GM19455 (cell line): ENCODE measurements at regions not wholly inside any gene's neighbourhood (a gene's known extent, or its start where the extent isn't known, plus 50 kb on each side); places are given as distances from the start of the nearest gene placed in this dataset.

Experiments used
- ATAC-seq: cut with Tn5 transposase; IDR thresholded peaks from one replicate; pipeline ENCODE4 v1.9.1; 2021; ENCODE audit not compliant: unreplicated experiment

GRCh38 chr21:28758042-28758882 lies 234.4 kb downstream of the LTN1 start:
- ATAC-seq = no peak

DNA sequence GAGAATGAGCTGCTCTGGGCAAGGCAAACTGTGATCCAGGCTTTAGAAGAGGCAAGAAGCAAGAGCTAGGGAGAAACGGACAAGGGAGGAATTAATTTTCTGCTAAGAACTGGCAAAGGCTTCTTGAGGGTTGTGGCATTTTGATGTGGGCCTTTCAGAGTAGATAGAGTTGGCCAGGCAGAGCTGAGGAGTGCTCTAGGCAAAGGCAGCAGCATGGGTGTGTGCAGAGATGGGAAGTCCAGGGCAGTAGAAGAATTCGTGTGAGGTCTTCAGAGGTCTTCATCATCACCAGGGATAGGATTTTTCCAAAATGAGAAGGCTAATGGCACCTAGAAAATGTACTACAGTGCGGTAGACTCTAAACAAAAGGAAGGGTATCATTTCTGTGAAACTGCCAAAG lies 237.8 kb downstream of the LTN1 start:
- no peak for ATAC-seq

DNA sequence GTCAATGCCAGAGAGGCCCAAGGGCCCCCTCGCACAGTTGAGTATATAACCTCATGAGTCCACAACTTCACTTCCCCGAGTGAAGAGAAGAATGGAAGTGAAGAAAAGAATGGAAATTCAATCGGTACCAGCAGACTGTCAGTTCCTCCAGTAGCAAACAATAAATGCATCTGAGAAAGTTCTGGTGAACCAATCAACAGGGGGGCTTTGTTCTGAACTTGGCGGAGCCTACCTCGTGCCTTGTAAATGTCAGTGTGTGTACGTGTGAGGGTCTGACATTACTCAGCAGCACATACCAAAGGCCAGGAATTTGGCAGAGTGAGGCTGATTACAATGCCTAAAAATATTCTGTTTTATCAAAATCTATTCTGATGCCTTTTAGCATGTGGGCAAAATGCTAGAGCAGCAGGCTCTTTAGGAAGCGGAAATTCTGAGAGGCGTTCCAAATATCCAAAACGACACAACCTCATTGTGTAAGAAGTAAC lies 238.5 kb downstream of the LTN1 start:
- ATAC-seq = no peak

GRCh38 chr21:28752131-28752530 lies 240.5 kb downstream of the LTN1 start:
- ATAC-seq = no peak

DNA sequence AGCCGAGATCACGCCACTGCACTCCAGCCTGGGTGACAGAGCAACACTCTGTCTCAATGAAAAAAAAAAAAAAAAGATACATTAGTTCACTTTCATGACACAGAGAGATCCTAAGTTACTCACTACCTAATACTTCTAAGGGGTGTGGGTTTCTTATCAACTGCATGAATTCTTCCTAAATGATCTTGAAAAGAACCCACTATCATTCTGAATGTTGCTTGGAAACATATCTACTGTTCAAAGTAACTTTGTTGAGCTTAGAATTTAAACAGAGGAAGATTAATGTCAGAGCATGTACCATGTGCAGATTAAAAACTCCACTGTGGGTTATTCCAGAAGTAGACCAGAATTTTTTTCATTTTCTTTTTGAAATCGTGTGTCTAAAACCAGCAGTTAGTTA lies 241.5 kb downstream of the LTN1 start:
- ATAC-seq = no peak

DNA sequence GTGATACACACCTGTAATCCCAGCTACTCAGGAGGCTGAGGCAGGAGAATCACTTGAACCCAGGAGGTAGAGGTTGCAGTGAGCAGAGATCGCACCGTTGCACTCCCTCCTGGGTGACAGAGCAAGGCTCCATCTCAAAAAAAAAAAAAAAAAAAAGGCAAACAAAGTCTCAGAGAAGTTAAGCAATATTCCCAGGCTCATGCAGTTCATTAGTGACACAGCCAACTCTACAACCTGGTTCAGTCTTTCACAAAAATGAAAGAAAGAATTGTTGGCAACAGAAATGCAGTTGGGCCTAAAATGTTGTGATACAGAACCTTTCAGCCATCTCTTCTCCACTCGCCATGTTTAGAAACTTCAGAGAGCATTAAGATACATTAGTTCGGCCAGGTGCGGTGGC lies 242.1 kb downstream of the LTN1 start:
- ATAC-seq = no peak

GRCh38 chr21:28749536-28749935 lies 243.1 kb downstream of the LTN1 start:
- no peak for ATAC-seq

GRCh38 chr21:28747464-28747863 lies 245.2 kb downstream of the LTN1 start:
- no peak for ATAC-seq

DNA sequence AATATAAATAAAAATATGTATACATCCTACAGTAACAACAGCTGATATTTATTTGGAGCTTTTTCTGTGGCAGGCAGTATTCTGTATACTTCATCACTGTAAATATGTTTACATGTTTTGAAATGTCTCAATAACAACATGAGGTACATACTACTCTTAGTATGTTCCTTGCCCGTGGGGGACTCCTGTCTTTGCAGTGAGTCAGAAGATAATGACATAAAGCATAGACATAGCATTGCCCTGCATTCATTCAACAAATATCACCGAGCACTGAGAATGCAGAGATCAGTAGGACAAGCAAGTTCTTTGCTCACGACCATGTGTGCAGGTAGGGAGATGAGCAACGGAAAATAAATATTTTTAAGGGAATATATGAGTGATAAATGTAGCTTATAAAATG lies 246.5 kb downstream of the LTN1 start:
- ATAC-seq = no peak

DNA sequence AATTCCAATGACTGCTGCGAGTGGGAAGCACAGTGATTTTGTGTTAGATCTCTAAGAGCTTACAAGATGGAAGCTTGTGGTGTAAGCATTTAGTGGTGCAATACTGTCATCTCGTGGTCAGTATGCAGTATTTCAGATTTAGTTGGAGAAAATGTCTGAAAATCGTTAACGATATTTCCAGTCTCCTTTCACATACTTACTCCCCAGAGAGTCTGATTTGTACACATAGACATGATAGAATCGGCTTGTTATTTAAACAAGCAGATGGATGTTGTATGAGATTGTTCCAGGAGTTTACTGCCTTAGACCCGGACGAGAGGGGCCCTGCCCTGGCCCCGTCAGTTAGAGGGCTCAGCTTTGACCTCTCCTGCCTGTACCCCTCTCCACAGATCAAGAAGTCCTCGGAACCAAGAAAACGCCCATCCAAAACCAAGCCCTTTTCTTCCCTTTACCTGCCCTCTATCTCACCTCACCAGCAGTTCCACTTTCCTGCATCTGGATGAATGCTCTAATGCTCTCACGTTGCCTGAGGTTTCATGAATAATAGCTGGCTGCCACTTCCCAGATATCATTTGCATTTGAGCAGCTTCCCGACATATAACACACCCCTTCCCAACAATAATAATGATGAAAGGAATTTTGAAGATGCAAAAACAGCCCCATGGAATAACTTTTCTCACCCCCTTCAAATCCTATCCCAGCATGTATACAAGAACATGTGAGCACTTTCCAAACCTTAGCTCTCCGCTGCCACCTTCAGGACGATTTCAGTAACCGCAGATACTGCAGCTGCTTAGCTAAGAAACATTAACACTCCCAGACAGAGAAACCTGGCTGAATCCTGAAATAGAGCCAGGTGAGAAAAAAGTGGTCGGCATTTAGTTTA lies 247.3 kb downstream of the LTN1 start:
- peak; percentile 90 for ATAC-seq

GRCh38 chr21:28743723-28744122 lies 249.0 kb downstream of the LTN1 start:
- ATAC-seq = no peak

DNA sequence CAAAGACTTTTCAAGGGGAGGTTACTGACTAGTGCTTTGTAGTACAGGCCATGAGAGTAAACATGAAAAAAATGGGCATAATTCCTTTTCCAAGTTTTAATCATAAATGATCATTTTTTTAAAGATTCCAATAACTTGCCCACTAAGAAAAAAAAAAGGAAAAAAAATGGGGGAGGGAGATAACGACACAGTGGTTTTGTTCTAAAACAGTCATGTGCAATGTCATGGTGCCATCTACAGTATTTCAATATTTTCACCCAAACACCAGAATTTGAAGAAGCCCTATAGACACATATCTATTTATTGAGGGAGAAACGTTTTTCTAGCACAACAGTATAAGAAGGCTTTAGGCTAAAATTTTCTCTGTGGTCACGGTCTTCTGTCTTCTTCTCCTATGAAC lies 250.2 kb downstream of the LTN1 start:
- no peak for ATAC-seq

DNA sequence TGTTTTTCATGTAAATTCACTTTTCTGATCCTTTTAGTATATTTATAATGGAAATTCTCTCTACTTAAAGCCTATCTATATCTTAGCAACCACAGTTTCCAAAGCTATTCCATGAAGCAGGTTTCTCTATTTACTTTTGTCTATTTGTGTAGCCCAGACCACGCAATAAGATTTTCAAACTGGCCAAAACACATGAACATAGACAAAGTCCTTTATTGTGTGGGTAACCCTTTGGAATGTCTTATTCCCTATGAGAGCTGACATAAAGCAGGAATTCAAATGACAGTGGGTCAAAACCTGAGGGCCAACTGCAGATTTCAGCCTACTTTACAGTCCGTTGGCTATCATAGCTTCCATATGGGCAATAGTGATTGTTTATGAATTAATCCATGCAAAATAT lies 252.6 kb downstream of the LTN1 start:
- ATAC-seq = no peak

DNA sequence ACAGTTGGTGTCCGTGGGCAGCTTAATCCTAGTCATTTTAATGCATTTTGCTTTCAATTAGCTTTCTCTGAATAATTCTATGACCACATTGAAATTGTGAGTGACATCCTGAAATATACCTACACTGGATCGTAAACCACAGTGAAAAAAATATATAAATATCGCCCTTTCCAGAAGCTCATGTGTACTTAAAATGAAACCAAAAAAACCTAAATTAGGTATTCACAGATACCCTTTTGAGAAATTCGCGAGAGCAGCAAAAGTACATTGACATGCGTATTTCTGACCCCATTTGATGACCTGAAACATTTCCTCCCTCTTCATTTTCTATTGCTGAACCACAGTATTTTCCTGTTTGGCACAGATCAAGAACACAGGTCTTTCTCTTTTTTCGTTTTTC lies 253.8 kb downstream of the LTN1 start:
- no peak for ATAC-seq

DNA sequence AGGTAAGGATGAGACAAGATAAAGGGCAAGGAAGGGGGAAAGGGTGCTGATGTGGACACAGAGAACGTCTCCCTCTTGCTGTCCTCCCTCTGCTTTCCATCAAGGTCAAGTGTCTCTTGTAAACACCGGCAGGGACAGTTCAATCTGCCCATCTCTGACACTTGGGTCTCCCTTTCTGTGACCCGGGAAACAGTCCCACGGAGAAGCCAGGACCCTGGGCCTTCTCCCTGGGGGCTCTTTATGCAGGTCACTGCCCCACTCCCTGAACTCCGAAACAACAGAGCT lies 254.3 kb downstream of the LTN1 start:
- no peak for ATAC-seq

DNA sequence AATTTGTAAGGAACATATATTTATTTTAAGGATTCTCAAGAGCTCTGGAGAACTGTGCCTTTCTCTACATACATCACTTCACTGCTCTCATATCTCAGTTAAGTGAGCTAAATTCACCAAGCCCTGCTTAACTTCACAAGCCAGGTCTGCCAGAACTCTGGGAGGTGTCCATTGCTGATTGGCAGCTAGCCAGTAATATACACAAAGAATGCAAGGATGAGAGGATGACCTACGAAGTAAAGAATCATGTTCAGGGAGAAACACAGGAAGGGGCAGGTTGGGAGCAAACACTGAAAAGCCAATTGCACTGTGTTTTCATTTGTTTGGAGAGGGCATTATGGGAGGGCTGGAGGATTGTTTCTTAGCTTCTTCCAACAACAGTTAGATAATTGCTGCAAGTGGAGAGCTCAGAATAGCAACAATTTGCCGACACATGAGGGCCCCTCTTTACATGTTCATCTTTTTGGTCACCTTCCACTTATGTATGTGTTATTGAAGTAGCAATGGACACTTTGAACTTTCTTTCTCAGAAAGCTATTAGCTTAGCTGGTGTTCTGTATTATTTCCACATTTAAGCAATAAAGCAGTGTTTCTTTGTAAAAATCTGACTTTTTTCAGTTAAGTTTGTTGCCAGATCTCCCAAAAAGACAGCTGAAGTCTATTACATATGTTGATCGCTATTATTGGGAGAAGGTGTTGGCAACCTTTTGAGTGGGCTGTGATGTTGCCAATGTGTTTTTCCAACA lies 254.8 kb downstream of the LTN1 start:
- ATAC-seq = no peak

- ATAC-seq = no peak
These were observed 258.0 kb downstream of the LTN1 start for GRCh38 chr21:28734522-28735175.

GRCh38 chr21:28731700-28732321 lies 260.9 kb downstream of the LTN1 start:
- ATAC-seq = no peak

DNA sequence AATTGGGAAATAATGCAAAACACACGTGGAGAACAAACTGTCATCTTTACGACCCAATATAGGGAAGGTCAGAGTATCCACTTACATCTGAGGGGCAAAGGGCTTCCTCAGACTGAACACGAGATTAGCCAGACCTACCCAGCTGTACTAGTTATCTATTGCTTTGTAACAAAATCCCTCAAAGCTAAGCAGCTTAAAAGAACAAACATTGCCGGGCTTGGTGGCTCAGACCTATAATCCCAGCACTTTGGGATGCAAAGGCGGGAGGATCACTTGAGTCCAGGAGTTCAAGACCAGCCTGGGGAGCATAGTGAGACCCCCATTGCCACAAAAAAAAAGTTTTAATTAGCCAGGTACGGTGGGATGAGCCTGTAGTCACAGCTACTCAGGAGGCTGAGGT lies 262.8 kb downstream of the LTN1 start:
- no peak for ATAC-seq

GRCh38 chr21:28727809-28728208 lies 264.9 kb downstream of the LTN1 start:
- ATAC-seq = no peak

DNA sequence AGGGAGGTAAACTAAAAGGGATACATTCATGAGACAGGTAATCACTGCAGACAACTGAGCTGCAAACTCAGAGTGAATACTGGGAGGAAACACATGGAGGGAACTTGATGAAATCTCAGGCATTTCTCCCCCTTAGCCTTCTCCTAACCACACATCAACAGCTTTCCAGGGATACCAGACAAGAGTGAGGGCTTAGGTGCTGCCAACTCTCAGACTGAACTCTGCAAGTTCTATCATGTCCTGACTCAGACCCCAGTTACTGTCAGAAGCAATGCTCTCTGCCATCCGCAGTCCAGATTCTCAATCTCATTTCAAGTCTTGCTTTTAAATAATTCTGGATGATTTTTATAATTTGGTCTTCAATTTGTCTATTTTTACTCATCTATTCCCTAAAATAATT lies 267.3 kb downstream of the LTN1 start:
- ATAC-seq = no peak
